ENCODE measurements at regions not wholly inside any gene's neighbourhood (a gene's known extent, or its start where the extent isn't known, plus 50 kb on each side); places are given as distances from the start of the nearest gene placed in this dataset.
"Not testable (repeated sequence)": the region's sequence is repeated elsewhere in the genome, so short reads cannot be mapped to it uniquely, and the experiment has no call there.

DNA sequence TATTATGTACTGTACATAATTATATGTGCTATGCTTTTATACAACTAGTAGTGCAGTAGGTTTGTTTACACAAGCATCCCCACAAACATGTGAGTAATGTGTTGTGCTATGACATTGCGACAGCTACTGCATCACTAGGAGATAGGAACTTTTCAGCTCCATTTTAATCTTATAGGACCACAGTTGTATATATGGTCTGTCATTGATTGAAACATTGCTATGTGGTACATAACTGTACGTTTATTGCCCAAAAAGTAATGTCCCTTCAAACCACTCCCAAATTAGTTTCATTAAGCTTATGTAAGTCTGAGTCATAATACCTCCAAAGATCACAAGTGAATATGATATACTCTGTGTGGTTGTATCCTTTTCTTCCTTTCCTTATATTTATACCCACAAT lies 183.2 kb upstream of the POT1 start:
- no peak for DNase-seq

GRCh38 chr7:125099519-125099918 lies 169.9 kb upstream of the POT1 start:
- Histone ChIP-seq H3K27me3 (no peaks in the 10 kb centered on the region), H3K4me1 (no peaks in the 10 kb centered on the region), H3K27ac (no peak overlapping the region), H3K9me3 (replicated peaks) (no peaks in the 10 kb centered on the region), H3K36me3 (no peaks in the 10 kb centered on the region), H3K4me3 (no peak overlapping the region)
- no peak for DNase-seq

More for the DNA sequence above, 183.2 kb upstream of the POT1 start:
- Histone ChIP-seq H3K4me3 (no peak overlapping the region), H3K9me3 (replicated peaks) (0 out of 2 replicates have a peak, but pooled peaks cover 1% of the 10 kb centered on the region), H3K27me3 (no peaks in the 10 kb centered on the region), H3K36me3 (no peaks in the 10 kb centered on the region), H3K27ac (no peak overlapping the region), H3K4me1 (no peaks in the 10 kb centered on the region)

DNA sequence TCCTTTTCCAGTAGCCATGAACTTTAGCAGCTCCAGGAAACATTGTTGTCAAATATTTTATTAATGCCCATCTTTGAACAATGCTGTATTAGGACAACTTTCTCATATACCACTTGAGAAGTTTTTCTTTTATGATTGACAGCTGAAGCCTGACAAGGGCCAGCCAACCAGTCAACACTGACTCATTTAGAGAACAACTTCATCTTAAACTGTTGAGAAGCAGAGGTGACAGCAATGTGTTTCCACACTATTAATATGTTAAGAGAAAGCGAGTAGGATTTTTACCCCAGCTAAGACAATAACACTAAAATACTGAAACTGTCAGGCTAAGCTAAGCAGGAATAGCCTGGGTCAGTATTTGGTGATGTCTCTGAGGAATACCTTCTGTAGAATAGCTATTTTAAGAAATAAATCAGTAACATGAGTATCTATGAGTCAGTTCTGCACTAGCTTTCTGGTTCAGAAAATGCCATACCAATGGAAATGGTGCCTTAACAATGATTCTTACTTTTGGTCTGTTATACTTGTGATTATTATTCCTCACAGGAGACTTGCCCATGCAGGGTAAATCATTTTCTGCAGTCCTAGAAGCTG lies 168.8 kb upstream of the POT1 start:
- Histone ChIP-seq H3K36me3 (no peaks in the 10 kb centered on the region), H3K4me1 (no peaks in the 10 kb centered on the region), H3K27ac (no peak overlapping the region), H3K27me3 (no peaks in the 10 kb centered on the region), H3K9me3 (replicated peaks) (no peaks in the 10 kb centered on the region), H3K4me3 (no peak overlapping the region)
- no peak for DNase-seq

GRCh38 chr7:125090596-125090995 lies 161.0 kb upstream of the POT1 start:
- H3K4me3 ChIP-seq, result no peak overlapping the region

GRCh38 chr7:125089171-125089570 lies 159.5 kb upstream of the POT1 start:
- Histone ChIP-seq H3K9me3 (replicated peaks) (no peaks in the 10 kb centered on the region), H3K4me1 (no peaks in the 10 kb centered on the region), H3K36me3 (no peaks in the 10 kb centered on the region), H3K27ac (no peak overlapping the region), H3K4me3 (no peak overlapping the region), H3K27me3 (no peaks in the 10 kb centered on the region)
- no peak for DNase-seq

More at GRCh38 chr7:125090596-125090995, 161.0 kb upstream of the POT1 start:
- H3K27me3 ChIP-seq, result no peaks in the 10 kb centered on the region
- no peaks in the 10 kb centered on the region for H3K9me3 ChIP-seq (replicated peaks)
- no peaks in the 10 kb centered on the region for H3K36me3 ChIP-seq
- DNase-seq, result no peak
- H3K4me1 ChIP-seq, result no peaks in the 10 kb centered on the region
- no peak overlapping the region for H3K27ac ChIP-seq

GRCh38 chr7:125088555-125088954 lies 158.9 kb upstream of the POT1 start:
- no peak for DNase-seq

GRCh38 chr7:125085084-125085483 lies 155.5 kb upstream of the POT1 start:
- H3K36me3 ChIP-seq, result no peaks in the 10 kb centered on the region; the same call in 1 of the 2 replicates
- H3K9me3 ChIP-seq (replicated peaks), result no peaks in the 10 kb centered on the region
- no peaks in the 10 kb centered on the region for H3K27me3 ChIP-seq
- H3K4me1 ChIP-seq, result no peaks in the 10 kb centered on the region
- no peak overlapping the region for H3K4me3 ChIP-seq
- no peak for DNase-seq
- H3K27ac ChIP-seq, result no peak overlapping the region

More at GRCh38 chr7:125088555-125088954, 158.9 kb upstream of the POT1 start:
- no peak overlapping the region for H3K4me3 ChIP-seq
- H3K27me3 ChIP-seq, result no peaks in the 10 kb centered on the region
- no peaks in the 10 kb centered on the region for H3K36me3 ChIP-seq
- H3K27ac ChIP-seq, result no peak overlapping the region
- H3K9me3 ChIP-seq (replicated peaks), result no peaks in the 10 kb centered on the region
- H3K4me1 ChIP-seq, result no peaks in the 10 kb centered on the region

GRCh38 chr7:125084196-125084595 lies 154.6 kb upstream of the POT1 start:
- Histone ChIP-seq H3K27ac (no peak overlapping the region), H3K9me3 (replicated peaks) (no peaks in the 10 kb centered on the region), H3K4me3 (no peak overlapping the region), H3K27me3 (no peaks in the 10 kb centered on the region), H3K4me1 (no peaks in the 10 kb centered on the region), H3K36me3 (no peaks in the 10 kb centered on the region; the same call in 1 of the 2 replicates)
- DNase-seq, result no peak

GRCh38 chr7:125074141-125074540 lies 144.5 kb upstream of the POT1 start:
- H3K4me1 ChIP-seq, result no peaks in the 10 kb centered on the region
- no peak overlapping the region for H3K27ac ChIP-seq
- no peaks in the 10 kb centered on the region for H3K9me3 ChIP-seq (replicated peaks)

DNA sequence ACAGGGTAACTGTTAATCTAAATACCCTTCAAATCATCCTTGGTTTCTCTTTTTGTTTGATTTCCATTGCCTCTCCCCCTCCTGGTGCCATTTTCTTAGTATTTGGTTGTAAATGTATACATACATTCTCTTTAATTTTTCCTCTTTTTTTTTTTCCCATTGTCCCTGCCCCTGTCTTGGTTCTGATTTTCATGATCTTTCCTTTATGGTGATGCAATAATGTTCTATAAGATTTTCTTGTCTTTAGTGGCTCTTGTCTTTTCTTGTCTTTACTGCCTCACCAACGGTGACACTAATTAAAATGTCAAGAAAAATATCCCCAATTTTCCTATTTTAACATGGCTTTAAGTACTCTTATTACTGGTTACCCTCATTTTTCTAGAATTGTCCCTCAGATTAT lies 135.9 kb upstream of the POT1 start:
- Histone ChIP-seq H3K36me3 (no peaks in the 10 kb centered on the region), H3K27me3 (no peaks in the 10 kb centered on the region), H3K9me3 (replicated peaks) (no peaks in the 10 kb centered on the region), H3K27ac (no peak overlapping the region), H3K4me1 (no peaks in the 10 kb centered on the region), H3K4me3 (no peak overlapping the region)
- no peak for DNase-seq

More at GRCh38 chr7:125074141-125074540, 144.5 kb upstream of the POT1 start:
- no peak for DNase-seq
- Histone ChIP-seq H3K4me3 (no peak overlapping the region), H3K27me3 (no peaks in the 10 kb centered on the region), H3K36me3 (no peaks in the 10 kb centered on the region)

- no peak for DNase-seq
- no peaks in the 10 kb centered on the region for H3K9me3 ChIP-seq (replicated peaks)
- no peaks in the 10 kb centered on the region for H3K36me3 ChIP-seq
- no peaks in the 10 kb centered on the region for H3K27me3 ChIP-seq
- no peak overlapping the region for H3K27ac ChIP-seq
- no peaks in the 10 kb centered on the region for H3K4me1 ChIP-seq
- H3K4me3 ChIP-seq, result no peak overlapping the region
Observed at GRCh38 chr7:125065001-125065400, 135.4 kb upstream of the POT1 start.

- peak in 1 of 2 experiments; percentile 9 for DNase-seq
- Histone ChIP-seq H3K27me3 (no peaks in the 10 kb centered on the region), H3K4me1 (no peaks in the 10 kb centered on the region), H3K27ac (no peak overlapping the region), H3K4me3 (no peak overlapping the region), H3K9me3 (replicated peaks) (no peaks in the 10 kb centered on the region), H3K36me3 (no peaks in the 10 kb centered on the region)
Observed at GRCh38 chr7:125061776-125062397, 132.3 kb upstream of the POT1 start.

DNA sequence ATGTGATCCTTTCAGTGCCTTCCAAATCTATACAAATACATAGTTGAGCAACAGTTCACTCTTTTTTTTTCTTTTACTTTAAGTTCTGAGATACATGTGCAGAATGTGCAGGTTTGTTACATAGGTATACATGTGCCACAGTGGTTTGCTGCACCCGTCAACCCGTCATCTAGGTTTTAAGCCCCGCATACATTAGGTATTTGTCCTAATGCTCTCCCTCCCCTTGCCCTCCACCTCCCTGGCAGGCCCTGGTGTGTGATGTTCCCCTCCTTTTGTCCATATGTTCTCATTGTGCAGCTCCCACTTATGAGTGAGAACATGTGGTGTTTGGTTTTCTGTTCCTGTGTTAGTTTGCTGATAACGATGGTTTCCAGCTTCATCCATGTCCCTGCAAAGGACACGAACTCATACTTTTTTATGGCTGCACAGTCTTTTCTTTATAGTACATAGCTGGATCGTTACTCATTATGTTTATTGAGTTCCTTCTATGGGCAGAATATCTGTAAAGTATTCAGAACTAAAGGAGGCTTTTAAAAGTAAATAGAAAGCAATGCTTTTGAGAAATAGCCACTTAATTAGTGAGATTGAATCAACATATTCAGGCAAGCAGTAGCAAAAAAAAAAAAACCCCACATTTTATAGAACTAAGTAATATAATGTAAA lies 131.6 kb upstream of the POT1 start:
- H3K9me3 ChIP-seq (replicated peaks); DNase-seq; H3K36me3 ChIP-seq; H3K4me3 ChIP-seq; H3K27ac ChIP-seq; H3K4me1 ChIP-seq; H3K27me3 ChIP-seq: not testable (repeated sequence)

- H3K9me3 ChIP-seq (replicated peaks), result no peaks in the 10 kb centered on the region
- H3K4me1 ChIP-seq, result no peaks in the 10 kb centered on the region
- H3K27me3 ChIP-seq, result no peaks in the 10 kb centered on the region
- H3K4me3 ChIP-seq, result no peak overlapping the region
- no peak overlapping the region for H3K27ac ChIP-seq
- peak in 1 of 2 experiments; percentile 24 for DNase-seq
- no peaks in the 10 kb centered on the region for H3K36me3 ChIP-seq
Observed at GRCh38 chr7:125059861-125060456, 130.3 kb upstream of the POT1 start.

DNA sequence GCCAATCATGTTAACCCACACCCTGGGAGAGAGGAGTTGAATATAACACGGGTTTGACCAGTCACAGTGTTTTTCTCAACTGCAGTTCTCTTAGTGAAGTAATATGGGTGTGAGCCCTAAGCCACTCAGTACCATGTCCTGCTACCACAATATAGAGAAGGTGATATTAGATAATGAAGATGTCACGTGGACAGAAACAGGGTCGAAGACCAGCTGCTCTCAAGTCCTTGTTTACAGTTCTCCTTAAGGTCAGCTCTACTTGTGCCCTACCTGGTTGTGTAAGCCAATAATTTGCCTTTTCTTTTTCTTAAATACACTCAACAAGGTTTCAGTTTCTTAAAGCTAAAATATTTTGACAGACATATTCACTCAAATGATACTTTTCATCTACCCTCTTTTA lies 128.3 kb upstream of the POT1 start:
- Histone ChIP-seq H3K4me1 (no peaks in the 10 kb centered on the region), H3K4me3 (no peak overlapping the region), H3K9me3 (replicated peaks) (no peaks in the 10 kb centered on the region), H3K27ac (no peak overlapping the region), H3K27me3 (no peaks in the 10 kb centered on the region), H3K36me3 (no peaks in the 10 kb centered on the region)
- DNase-seq, result no peak
